OCI-LY3 (cell line): ENCODE measurements at regions not wholly inside any gene's neighbourhood (a gene's known extent, or its start where the extent isn't known, plus 50 kb on each side); places are given as distances from the start of the nearest gene placed in this dataset.

Experiments used
- H2AFZ ChIP-seq: fragments of 200-600, 300-600 bp; shearing (Covaris generic); 2 replicates; pipeline ENCODE4 v1.6.0; 2014; ENCODE audit warnings: antibody characterized with exemption, low read depth, low read length
- H3K27ac ChIP-seq: fragments of 200-600, 300-600 bp; sonication (generic); 2 replicates; pipeline ENCODE4 v1.5.1; 2014; ENCODE audit warnings: mild to moderate bottlenecking, low read length, moderate library complexity, mixed read lengths
- H3K27me3 ChIP-seq: fragments of 200-600, 300-600 bp; sonication (generic); 2 replicates; pipeline ENCODE4 v1.6.1; 2014; ENCODE audit warnings: low read depth, low read length, mixed read lengths
- H3K36me3 ChIP-seq: fragments of 200-600, 300-600 bp; sonication (generic); replicated peaks from 2 replicates; pipeline ENCODE3; 2014; ENCODE audit warnings: low read depth, low read length, mixed read lengths
- H3K4me1 ChIP-seq: fragments of 300-600, 200-600 bp; sonication (generic); 2 replicates; pipeline ENCODE4 v1.6.1; 2014; ENCODE audit warnings: low read length, mixed read lengths
- H3K4me2 ChIP-seq: fragments of 200-600, 300-600 bp; sonication (generic); 2 replicates; pipeline ENCODE4 v1.6.1; 2014; ENCODE audit warnings: low read length, mixed read lengths
- H3K4me3 ChIP-seq: fragments of 300-600, 200-600 bp; sonication (generic); 2 replicates; pipeline ENCODE4 v1.5.1; 2014; ENCODE audit warnings: antibody characterized with exemption, mild to moderate bottlenecking, low read length, moderate library complexity
- H3K79me2 ChIP-seq: fragments of 300-600, 200-600 bp; shearing (Covaris generic); 2 replicates; pipeline ENCODE4 v1.6.1; 2014; ENCODE audit warnings: mild to moderate bottlenecking, low read length, mixed read lengths
- H3K9ac ChIP-seq: fragments of 300-600, 200-600 bp; shearing (Covaris generic); 2 replicates; pipeline ENCODE4 v1.6.0; 2014; ENCODE audit warnings: mild to moderate bottlenecking, low read length, moderate library complexity
- H3K9me3 ChIP-seq: fragments of 200-600, 300-600 bp; shearing (Covaris generic); 2 replicates; pipeline ENCODE4 v1.6.1; 2014; ENCODE audit warnings: low read length, mixed read lengths; ENCODE audit not compliant: insufficient read depth
- H4K20me1 ChIP-seq: fragments of 200-600, 300-600 bp; sonication (generic); 2 replicates; pipeline ENCODE4 v1.6.1; 2016; ENCODE audit warnings: low read length, mixed read lengths; ENCODE audit not compliant: insufficient read depth
- CTCF ChIP-seq: fragments of 200-600, 300-600 bp; sonication (generic); IDR thresholded peaks from 2 replicates; pipeline ENCODE4 v1.5.1; 2014; ENCODE audit warnings: antibody characterized with exemption, low read length, low read depth
- EZH2phosphoT487 ChIP-seq: fragments of 200-600 bp; shearing (Covaris generic); IDR thresholded peaks from 2 replicates; pipeline ENCODE4 v1.6.1; 2018; ENCODE audit warnings: antibody characterized with exemption, mixed run types, low read depth

- no peak overlapping the region for H3K4me2 ChIP-seq
- H3K79me2 ChIP-seq = no peaks in the 10 kb centered on the region
- H4K20me1 ChIP-seq = no peaks in the 10 kb centered on the region
- H3K9ac ChIP-seq = no peak overlapping the region
- H3K27me3 ChIP-seq = no peaks in the 10 kb centered on the region
- peaks cover 14% of the 10 kb centered on the region for H3K4me1 ChIP-seq
- H3K4me3 ChIP-seq = no peak overlapping the region
- H3K27ac ChIP-seq = no peak overlapping the region
- peak overlapping the region; percentile 35; the same call in 1 of the 2 replicates for H2AFZ ChIP-seq
- H3K36me3 ChIP-seq = no peaks in the 10 kb centered on the region
- no peaks in the 10 kb centered on the region for H3K9me3 ChIP-seq
- TF ChIP-seq CTCF = no peak
- no peak for TF ChIP-seq EZH2phosphoT487
Measured at GRCh38 chr2:57899898-57900297, 146.7 kb upstream of the VRK2 start.

GRCh38 chr2:57902578-57902977 is 144.0 kb upstream of the VRK2 start:
- no peaks in the 10 kb centered on the region for H3K27me3 ChIP-seq
- no peaks in the 10 kb centered on the region for H3K9me3 ChIP-seq
- no peaks in the 10 kb centered on the region for H4K20me1 ChIP-seq
- H3K4me2 ChIP-seq = no peak overlapping the region
- H3K9ac ChIP-seq = no peak overlapping the region
- no peak overlapping the region for H2AFZ ChIP-seq
- no peak overlapping the region for H3K27ac ChIP-seq
- peaks cover under 1% of the 10 kb centered on the region for H3K36me3 ChIP-seq
- no peaks in the 10 kb centered on the region for H3K79me2 ChIP-seq
- no peak for TF ChIP-seq EZH2phosphoT487
- no peak for TF ChIP-seq CTCF
- peaks cover 13% of the 10 kb centered on the region for H3K4me1 ChIP-seq
- H3K4me3 ChIP-seq = no peak overlapping the region

GRCh38 chr2:57906152-57906732 is 140.4 kb upstream of the VRK2 start:
- no peak overlapping the region for H3K4me3 ChIP-seq
- peak overlapping the region; percentile 22; the same call in 1 of the 2 replicates for H3K27ac ChIP-seq
- H4K20me1 ChIP-seq = no peaks in the 10 kb centered on the region
- no peaks in the 10 kb centered on the region for H3K79me2 ChIP-seq
- H3K36me3 ChIP-seq = peaks cover 4% of the 10 kb centered on the region
- no peak for TF ChIP-seq EZH2phosphoT487
- TF ChIP-seq CTCF = peak; percentile 88
- H3K4me2 ChIP-seq = no peak overlapping the region
- no peak overlapping the region for H2AFZ ChIP-seq
- no peaks in the 10 kb centered on the region for H3K9me3 ChIP-seq
- H3K9ac ChIP-seq = no peak overlapping the region
- H3K27me3 ChIP-seq = no peaks in the 10 kb centered on the region
- H3K4me1 ChIP-seq = peaks cover 40% of the 10 kb centered on the region

GRCh38 chr2:57907411-57907810 is 139.2 kb upstream of the VRK2 start:
- peaks cover 35% of the 10 kb centered on the region for H3K4me1 ChIP-seq
- H3K36me3 ChIP-seq = peaks cover 4% of the 10 kb centered on the region
- H3K9ac ChIP-seq = no peak overlapping the region
- no peaks in the 10 kb centered on the region for H3K79me2 ChIP-seq
- H3K4me3 ChIP-seq = no peak overlapping the region
- H3K27me3 ChIP-seq = no peaks in the 10 kb centered on the region
- peak overlapping the region; percentile 50; the same call in 1 of the 2 replicates for H2AFZ ChIP-seq
- H3K9me3 ChIP-seq = no peaks in the 10 kb centered on the region
- TF ChIP-seq EZH2phosphoT487 = no peak
- no peak for TF ChIP-seq CTCF
- no peaks in the 10 kb centered on the region for H4K20me1 ChIP-seq
- H3K4me2 ChIP-seq = no peak overlapping the region
- H3K27ac ChIP-seq = peak overlapping the region; percentile 79
